ENCODE measurements at regions not wholly inside any gene's neighbourhood (a gene's known extent, or its start where the extent isn't known, plus 50 kb on each side); places are given as distances from the start of the nearest gene placed in this dataset.

- TF ChIP-seq POLR2A (IDR thresholded peaks at IDR 0.05), result no peak
- no peak for TF ChIP-seq CTCF (IDR thresholded peaks at IDR 0.05)
- no peaks in the 10 kb centered on the region for H3K27me3 ChIP-seq
- no peak for DNase-seq
- H3K9me3 ChIP-seq, result no peaks in the 10 kb centered on the region
- no peaks in the 10 kb centered on the region for H3K4me1 ChIP-seq
- H3K36me3 ChIP-seq, result no peaks in the 10 kb centered on the region
- no peak overlapping the region for H3K4me3 ChIP-seq
- H3K27ac ChIP-seq, result no peak overlapping the region
- intact Hi-C loops (cut with DNase I; ENCODE audit: low total_unique reads), result no loop called here
Measured at GRCh38 chr3:103459815-103460214, 1025.0 kb downstream of the ZPLD1 start.

- no peak for DNase-seq
- H3K9me3 ChIP-seq, result no peaks in the 10 kb centered on the region
- H3K27ac ChIP-seq, result no peak overlapping the region
- TF ChIP-seq POLR2A (IDR thresholded peaks at IDR 0.05) (no peak), CTCF (IDR thresholded peaks at IDR 0.05) (no peak)
- H3K27me3 ChIP-seq, result no peaks in the 10 kb centered on the region
- H3K36me3 ChIP-seq, result no peaks in the 10 kb centered on the region
- H3K4me1 ChIP-seq, result no peaks in the 10 kb centered on the region
- no peak overlapping the region for H3K4me3 ChIP-seq
- intact Hi-C loops (cut with DNase I; ENCODE audit: low total_unique reads), result no loop called here
Measured at GRCh38 chr3:103470498-103470897, 1035.7 kb downstream of the ZPLD1 start.

DNA sequence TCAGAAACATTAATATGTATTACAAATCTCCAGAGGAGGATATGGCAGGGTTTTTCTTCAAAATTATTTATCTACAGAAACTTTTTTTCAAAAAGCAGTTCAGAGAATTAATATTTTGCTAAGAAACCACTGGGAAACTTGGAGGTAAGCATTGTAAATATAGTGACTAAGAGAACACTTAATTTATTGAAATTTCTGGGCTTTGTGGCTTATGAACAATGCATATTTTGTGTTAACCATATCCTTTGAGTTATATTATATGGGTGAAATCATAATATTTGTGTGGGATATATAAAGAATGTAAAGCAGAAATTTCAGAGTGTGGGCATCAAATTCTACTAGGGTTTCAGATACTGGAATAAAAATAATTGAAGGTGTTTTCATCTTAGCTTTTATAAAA, 1059.2 kb downstream of the ZPLD1 start:
- H3K27me3 ChIP-seq, result no peaks in the 10 kb centered on the region
- no peaks in the 10 kb centered on the region for H3K36me3 ChIP-seq
- no peak overlapping the region for H3K27ac ChIP-seq
- TF ChIP-seq POLR2A (IDR thresholded peaks at IDR 0.05) (no peak), CTCF (IDR thresholded peaks at IDR 0.05) (no peak)
- no peak for DNase-seq
- H3K9me3 ChIP-seq, result no peaks in the 10 kb centered on the region
- intact Hi-C loops (cut with DNase I; ENCODE audit: low total_unique reads), result no loop called here
- H3K4me3 ChIP-seq, result no peak overlapping the region
- no peaks in the 10 kb centered on the region for H3K4me1 ChIP-seq

DNA sequence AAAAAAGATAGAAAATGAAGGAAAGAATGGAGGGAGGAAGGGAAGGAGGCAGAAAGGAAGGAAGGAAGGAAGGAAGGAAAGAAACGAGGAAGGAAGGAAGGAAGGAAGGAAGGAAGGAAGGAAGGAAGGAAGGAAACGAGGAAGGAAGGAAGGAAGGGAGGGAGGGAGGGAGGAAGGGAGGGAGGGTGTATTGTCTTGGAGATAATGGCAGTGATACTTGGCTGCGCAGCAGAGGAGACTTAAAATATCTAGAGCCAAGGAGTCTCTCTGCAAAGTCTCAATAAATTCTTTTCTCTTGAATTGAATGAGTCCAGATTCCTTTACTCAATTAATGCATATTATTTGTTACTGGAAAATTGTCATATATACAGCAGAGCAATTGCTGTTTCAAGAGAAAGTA, 1059.7 kb downstream of the ZPLD1 start:
- no peaks in the 10 kb centered on the region for H3K4me1 ChIP-seq
- DNase-seq, result no peak
- H3K9me3 ChIP-seq, result no peaks in the 10 kb centered on the region
- H3K4me3 ChIP-seq, result no peak overlapping the region
- no peaks in the 10 kb centered on the region for H3K36me3 ChIP-seq
- TF ChIP-seq POLR2A (IDR thresholded peaks at IDR 0.05) (no peak), CTCF (IDR thresholded peaks at IDR 0.05) (no peak)
- no peaks in the 10 kb centered on the region for H3K27me3 ChIP-seq
- intact Hi-C loops (cut with DNase I; ENCODE audit: low total_unique reads), result no loop called here
- no peak overlapping the region for H3K27ac ChIP-seq

DNA sequence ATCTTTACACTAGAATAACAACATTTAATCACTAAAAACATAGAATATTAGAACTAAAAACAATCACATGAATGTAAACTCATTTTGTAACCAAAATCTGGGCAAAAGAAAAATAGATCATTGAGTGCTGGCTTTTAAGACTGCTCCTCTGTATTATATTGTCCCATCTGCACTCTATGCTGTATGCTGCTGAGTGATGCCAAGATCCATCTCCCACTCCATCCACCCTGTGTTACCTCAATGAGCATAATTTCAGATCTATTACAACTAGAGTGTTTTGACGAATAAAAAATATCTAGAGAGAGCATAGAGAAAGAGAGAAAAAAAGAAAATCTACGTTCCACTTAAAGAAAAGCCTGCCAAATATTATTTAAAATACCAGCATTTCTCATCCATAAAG, 1060.4 kb downstream of the ZPLD1 start:
- H3K36me3 ChIP-seq, result no peaks in the 10 kb centered on the region
- H3K4me3 ChIP-seq, result no peak overlapping the region
- H3K27me3 ChIP-seq, result no peaks in the 10 kb centered on the region
- H3K27ac ChIP-seq, result no peak overlapping the region
- H3K4me1 ChIP-seq, result no peaks in the 10 kb centered on the region
- DNase-seq, result no peak
- H3K9me3 ChIP-seq, result no peaks in the 10 kb centered on the region
- TF ChIP-seq CTCF (IDR thresholded peaks at IDR 0.05) (no peak), POLR2A (IDR thresholded peaks at IDR 0.05) (no peak)
- intact Hi-C loops (cut with DNase I; ENCODE audit: low total_unique reads), result no loop called here
